Breast epithelium (tissue), 3 donors: ENCODE measurements at regions not wholly inside any gene's neighbourhood (a gene's known extent, or its start where the extent isn't known, plus 50 kb on each side); places are given as distances from the start of the nearest gene placed in this dataset.

Experiments used
- CTCF ChIP-seq, 3 donors: fragments of 450-650 bp; IDR thresholded peaks; one replicate each; pipeline ENCODE4 v1.5.1; 2016 to 2017; ENCODE audit warnings: antibody characterized with exemption in 3 of 3, mild to moderate bottlenecking in 3 of 3, moderate library complexity in 3 of 3
- POLR2A ChIP-seq: fragments of 450-650 bp; IDR thresholded peaks from one replicate; pipeline ENCODE4 v1.6.1; 2016; ENCODE audit warnings: antibody characterized with exemption, mild to moderate bottlenecking, moderate library complexity

DNA sequence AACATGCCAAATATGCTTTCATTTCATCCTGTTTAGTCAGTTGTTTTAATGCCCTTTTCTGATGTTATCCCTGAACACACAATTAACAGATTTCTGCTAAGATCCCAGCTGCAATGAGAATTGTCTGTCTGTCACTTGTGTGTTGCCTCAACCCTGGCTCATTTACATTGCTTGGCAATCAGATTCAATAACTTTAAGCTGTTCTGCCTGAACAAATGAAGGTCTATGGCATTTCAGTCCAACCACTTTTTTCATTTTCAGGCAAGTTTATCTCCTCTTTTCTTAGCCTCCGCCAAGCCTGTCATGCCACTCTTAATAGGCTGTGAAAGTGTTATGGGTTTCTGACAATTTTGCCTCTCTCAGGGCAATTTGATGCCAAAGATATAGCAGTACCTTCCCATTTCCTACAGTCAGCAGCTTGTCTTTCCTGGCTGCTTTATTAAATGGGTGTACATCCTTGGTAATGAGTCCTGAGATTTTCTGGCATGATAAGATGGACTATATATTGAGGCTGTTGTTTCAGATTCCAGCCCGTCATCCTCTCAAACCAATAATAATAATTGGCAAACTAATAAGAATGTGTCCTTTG lies 68.7 kb upstream of the ADAMTS9 start:
- TF ChIP-seq CTCF (IDR thresholded peaks at IDR 0.05) (no peak), POLR2A (no peak)
